ENCODE measurements at regions not wholly inside any gene's neighbourhood (a gene's known extent, or its start where the extent isn't known, plus 50 kb on each side); places are given as distances from the start of the nearest gene placed in this dataset.

DNA sequence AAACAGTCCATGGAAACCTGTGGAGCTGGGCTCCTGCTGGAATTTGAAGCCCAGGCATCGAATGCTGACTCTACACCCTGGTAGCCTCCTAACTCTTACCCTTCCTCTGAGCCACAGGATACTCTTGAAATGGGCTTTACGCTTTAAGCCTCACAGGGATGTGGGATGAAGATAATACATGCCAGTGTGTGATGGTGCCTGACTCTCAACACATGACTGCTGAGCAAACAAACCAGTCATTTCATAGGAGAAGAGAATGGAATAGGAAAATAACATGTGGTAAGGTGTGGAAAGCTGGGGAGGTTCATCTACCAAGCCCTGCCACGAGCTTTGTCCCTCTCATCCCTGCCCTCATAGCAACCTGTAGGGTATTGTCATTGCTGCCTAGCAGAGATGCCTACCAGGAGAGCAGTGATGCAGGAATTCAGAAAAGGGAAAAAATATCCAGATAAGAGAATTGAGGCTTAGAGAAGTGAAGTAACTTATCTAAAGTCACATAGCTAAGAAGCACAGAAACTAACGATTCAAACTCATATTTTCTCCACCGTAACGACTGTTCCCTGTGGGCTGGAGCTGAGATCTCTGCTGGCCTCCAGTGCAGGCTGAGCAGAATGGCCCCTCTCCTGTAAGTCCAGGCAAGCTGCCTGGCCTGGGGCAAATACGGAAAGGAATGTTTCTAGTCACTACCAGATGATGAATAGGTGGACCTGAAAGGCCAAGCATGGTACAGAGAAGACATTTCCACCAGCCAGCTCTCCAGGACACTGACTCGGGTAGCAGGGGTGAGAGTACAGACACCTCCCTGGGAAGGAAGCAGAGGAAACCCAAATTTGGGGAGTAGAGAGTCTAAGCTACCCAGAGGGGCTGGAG lies 90.2 kb upstream of the DUSP5 start:
- TF ChIP-seq, protein P1, sequence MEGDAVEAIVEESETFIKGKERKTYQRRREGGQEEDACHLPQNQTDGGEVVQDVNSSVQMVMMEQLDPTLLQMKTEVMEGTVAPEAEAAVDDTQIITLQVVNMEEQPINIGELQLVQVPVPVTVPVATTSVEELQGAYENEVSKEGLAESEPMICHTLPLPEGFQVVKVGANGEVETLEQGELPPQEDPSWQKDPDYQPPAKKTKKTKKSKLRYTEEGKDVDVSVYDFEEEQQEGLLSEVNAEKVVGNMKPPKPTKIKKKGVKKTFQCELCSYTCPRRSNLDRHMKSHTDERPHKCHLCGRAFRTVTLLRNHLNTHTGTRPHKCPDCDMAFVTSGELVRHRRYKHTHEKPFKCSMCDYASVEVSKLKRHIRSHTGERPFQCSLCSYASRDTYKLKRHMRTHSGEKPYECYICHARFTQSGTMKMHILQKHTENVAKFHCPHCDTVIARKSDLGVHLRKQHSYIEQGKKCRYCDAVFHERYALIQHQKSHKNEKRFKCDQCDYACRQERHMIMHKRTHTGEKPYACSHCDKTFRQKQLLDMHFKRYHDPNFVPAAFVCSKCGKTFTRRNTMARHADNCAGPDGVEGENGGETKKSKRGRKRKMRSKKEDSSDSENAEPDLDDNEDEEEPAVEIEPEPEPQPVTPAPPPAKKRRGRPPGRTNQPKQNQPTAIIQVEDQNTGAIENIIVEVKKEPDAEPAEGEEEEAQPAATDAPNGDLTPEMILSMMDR (IDR thresholded peaks at IDR 0.05) = no peak
- H3K27me3 ChIP-seq (ENCODE audit: control insufficient read depth, insufficient read depth, low read length) = no peaks in the 10 kb centered on the region
- no peak overlapping the region for H3K27ac ChIP-seq
- no peaks in the 10 kb centered on the region for H3K36me3 ChIP-seq (ENCODE audit: control insufficient read depth, insufficient read depth, low read length)
- no peaks in the 10 kb centered on the region for H3K9me3 ChIP-seq (ENCODE audit: control insufficient read depth, low read length)
- H3K4me1 ChIP-seq = no peaks in the 10 kb centered on the region
- no peak overlapping the region for H3K9ac ChIP-seq
- no peak overlapping the region for H3K4me3 ChIP-seq (ENCODE audit: low read depth, low read length)
- no peak overlapping the region for H3K4me2 ChIP-seq (ENCODE audit: low read length)
- H3K79me2 ChIP-seq = no peaks in the 10 kb centered on the region
- H2AFZ ChIP-seq = no peak overlapping the region

DNA sequence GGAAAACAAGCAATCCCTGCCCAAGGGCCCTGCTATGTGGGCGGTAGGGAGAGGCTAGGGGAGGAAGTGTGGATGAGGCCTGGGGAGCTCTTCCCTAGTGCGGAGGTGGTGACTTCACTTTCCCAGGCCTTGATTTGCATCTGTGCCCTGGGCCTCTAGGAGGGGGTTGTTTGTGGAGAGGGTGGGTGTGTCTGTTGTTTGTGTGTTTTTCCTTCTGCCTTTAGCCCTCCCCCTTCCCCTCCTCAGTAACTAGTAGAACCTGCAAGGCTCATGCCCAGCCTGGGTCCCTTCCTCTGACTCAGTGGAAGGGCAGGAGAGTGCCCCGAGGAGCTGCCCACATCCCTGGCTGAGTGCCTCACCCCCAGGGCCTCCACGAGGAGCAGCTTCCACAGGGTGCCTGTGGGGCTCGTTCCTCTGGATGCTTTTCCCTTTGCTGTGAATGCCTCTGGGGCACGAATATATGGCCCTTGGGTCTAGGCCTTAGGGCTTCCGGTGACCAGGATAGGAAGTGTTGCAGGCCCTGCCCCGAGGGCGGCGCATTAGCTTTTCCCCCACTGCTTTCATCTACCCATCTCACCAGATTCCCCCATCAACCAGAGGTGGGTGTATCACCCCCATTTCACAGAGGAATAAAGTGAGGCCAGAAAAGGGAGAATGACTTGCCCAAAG lies 89.4 kb upstream of the DUSP5 start:
- Histone ChIP-seq H3K9me3 (ENCODE audit: control insufficient read depth, low read length) (no peaks in the 10 kb centered on the region), H3K79me2 (no peaks in the 10 kb centered on the region), H3K4me2 (ENCODE audit: low read length) (no peak overlapping the region), H3K9ac (no peak overlapping the region), H3K4me1 (no peaks in the 10 kb centered on the region), H3K4me3 (ENCODE audit: low read depth, low read length) (no peak overlapping the region), H3K36me3 (ENCODE audit: control insufficient read depth, insufficient read depth, low read length) (no peaks in the 10 kb centered on the region), H3K27me3 (ENCODE audit: control insufficient read depth, insufficient read depth, low read length) (no peaks in the 10 kb centered on the region), H3K27ac (no peak overlapping the region), H2AFZ (no peak overlapping the region)
- TF ChIP-seq, protein P1 (IDR thresholded peaks at IDR 0.05) = no peak

DNA sequence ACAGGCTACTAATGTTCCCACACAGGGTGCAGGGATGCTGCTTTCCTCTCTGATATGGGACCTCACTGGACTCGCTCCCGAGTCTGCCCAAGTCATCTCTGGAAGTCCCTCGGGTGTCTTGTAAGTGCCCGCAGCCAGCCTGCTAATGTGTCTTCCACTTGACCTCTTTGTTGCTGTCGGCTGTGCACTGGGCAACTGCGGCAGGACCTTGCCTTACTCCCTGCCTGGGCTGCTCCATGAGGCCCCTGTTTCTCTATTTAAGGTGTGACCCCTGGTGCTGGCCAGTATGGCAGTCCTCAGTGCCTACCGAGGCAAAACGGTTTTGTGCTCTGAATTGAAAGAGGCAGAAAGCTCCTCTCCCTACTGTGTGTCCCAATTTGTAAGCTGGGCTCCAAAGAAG lies 88.8 kb upstream of the DUSP5 start:
- no peak overlapping the region for H3K9ac ChIP-seq
- H3K79me2 ChIP-seq = no peaks in the 10 kb centered on the region
- no peak overlapping the region for H3K27ac ChIP-seq
- TF ChIP-seq, protein P1 (IDR thresholded peaks at IDR 0.05) = no peak
- no peak overlapping the region for H2AFZ ChIP-seq
- H3K4me1 ChIP-seq = no peaks in the 10 kb centered on the region
- H3K27me3 ChIP-seq (ENCODE audit: control insufficient read depth, insufficient read depth, low read length) = no peaks in the 10 kb centered on the region
- no peak overlapping the region for H3K4me3 ChIP-seq (ENCODE audit: low read depth, low read length)
- no peaks in the 10 kb centered on the region for H3K9me3 ChIP-seq (ENCODE audit: control insufficient read depth, low read length)
- no peak overlapping the region for H3K4me2 ChIP-seq (ENCODE audit: low read length)
- H3K36me3 ChIP-seq (ENCODE audit: control insufficient read depth, insufficient read depth, low read length) = no peaks in the 10 kb centered on the region

DNA sequence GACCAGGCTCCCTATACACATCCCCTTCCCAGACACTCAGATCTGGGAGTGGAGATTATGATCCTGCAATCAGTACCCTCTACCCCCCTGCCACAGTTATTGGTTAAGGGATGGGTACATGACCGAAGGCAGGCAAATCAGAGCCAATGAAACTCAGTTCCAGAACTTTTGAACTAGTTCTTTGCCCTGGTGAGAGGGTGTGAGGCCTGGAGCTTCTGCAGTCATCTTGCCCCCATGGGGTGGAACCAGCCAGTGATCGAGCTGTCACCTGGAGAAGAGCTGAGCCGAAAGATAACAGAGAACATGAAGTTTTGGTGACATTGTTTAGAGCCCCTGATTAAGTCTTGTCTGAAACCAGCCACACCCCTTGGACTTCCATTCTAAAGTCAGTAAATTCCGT lies 88.2 kb upstream of the DUSP5 start:
- H3K27ac ChIP-seq = no peak overlapping the region
- no peaks in the 10 kb centered on the region for H3K36me3 ChIP-seq (ENCODE audit: control insufficient read depth, insufficient read depth, low read length)
- no peak overlapping the region for H2AFZ ChIP-seq
- no peak overlapping the region for H3K9ac ChIP-seq
- H3K9me3 ChIP-seq (ENCODE audit: control insufficient read depth, low read length) = no peaks in the 10 kb centered on the region
- H3K79me2 ChIP-seq = no peaks in the 10 kb centered on the region
- H3K27me3 ChIP-seq (ENCODE audit: control insufficient read depth, insufficient read depth, low read length) = no peaks in the 10 kb centered on the region
- H3K4me2 ChIP-seq (ENCODE audit: low read length) = no peak overlapping the region
- TF ChIP-seq, protein P1 (IDR thresholded peaks at IDR 0.05) = no peak
- no peaks in the 10 kb centered on the region for H3K4me1 ChIP-seq
- H3K4me3 ChIP-seq (ENCODE audit: low read depth, low read length) = no peak overlapping the region

Measured in parathyroid adenoma (tissue), 2 donors.